Prostate gland (tissue), 2 donors: ENCODE measurements at regions not wholly inside any gene's neighbourhood (a gene's known extent, or its start where the extent isn't known, plus 50 kb on each side); places are given as distances from the start of the nearest gene placed in this dataset.

Experiments
- DNase-seq: peaks from one replicate; pipeline ENCODE4 v3.0.0-alpha.2; 2019; ENCODE audit warnings: low spot score
- H3K27ac ChIP-seq, 2 donors: fragments of 200-600 bp; sonication (generic); 2 replicates each; pipeline ENCODE4 v1.5.1; 2017 to 2019
- H3K27me3 ChIP-seq: fragments of 200-600 bp; sonication (generic); replicated peaks from 2 replicates; pipeline ENCODE4 v1.5.1; 2019; ENCODE audit not compliant: insufficient read depth
- H3K36me3 ChIP-seq, 2 donors: fragments of 200-600 bp; sonication (generic); 1 replicate in 1 of 2; 2 replicates in 1 of 2; pipeline versions ENCODE4 v1.5.1 to v1.8.1; 2017 to 2019
- H3K4me1 ChIP-seq: fragments of 200-600 bp; sonication (generic); replicated peaks from 2 replicates; pipeline ENCODE4 v1.5.1; 2019
- H3K4me3 ChIP-seq, 2 donors: fragments of 200-600 bp; sonication (generic); 2 replicates each; pipeline ENCODE4 v1.5.1; 2017 to 2019
- H3K9me3 ChIP-seq: fragments of 200-600 bp; sonication (generic); 2 replicates; pipeline ENCODE4 v1.5.1; 2017
- POLR2A ChIP-seq: fragments of 450-650 bp; IDR thresholded peaks from one replicate; pipeline ENCODE4 v1.6.1; 2016; ENCODE audit warnings: antibody characterized with exemption, mild to moderate bottlenecking
- POLR2AphosphoS5 ChIP-seq: sonication (generic); formaldehyde crosslinking; IDR thresholded peaks from one replicate; pipeline ENCODE4 v1.6.1; 2017; ENCODE audit warnings: antibody characterized with exemption
- WGBS: methylation state at CpG from one replicate; pipeline ENCODE4 v1.1.5; 2018; 5-methylcytosine and 5-hydroxymethylcytosine counted together
- intact Hi-C: fragments of 100-400 bp; cut with DNase I; formaldehyde crosslinking; loops from one replicate; pipeline ENCODE4 v1.14.2; 2022
- TF ChIP-seq, protein P1 (sequence below), 4 experiments: fragments of 200-600 bp in 2 of 4; fragments of 450-650 bp in 2 of 4; sonication (generic) in 2 of 4; IDR thresholded peaks; 1 replicate in 3 of 4; 2 replicates in 1 of 4; pipeline ENCODE4 v1.5.1; 2016 to 2019; ENCODE audit warnings: antibody characterized with exemption in 4 of 4, mild to moderate bottlenecking in 2 of 4, moderate library complexity in 2 of 4

DNA sequence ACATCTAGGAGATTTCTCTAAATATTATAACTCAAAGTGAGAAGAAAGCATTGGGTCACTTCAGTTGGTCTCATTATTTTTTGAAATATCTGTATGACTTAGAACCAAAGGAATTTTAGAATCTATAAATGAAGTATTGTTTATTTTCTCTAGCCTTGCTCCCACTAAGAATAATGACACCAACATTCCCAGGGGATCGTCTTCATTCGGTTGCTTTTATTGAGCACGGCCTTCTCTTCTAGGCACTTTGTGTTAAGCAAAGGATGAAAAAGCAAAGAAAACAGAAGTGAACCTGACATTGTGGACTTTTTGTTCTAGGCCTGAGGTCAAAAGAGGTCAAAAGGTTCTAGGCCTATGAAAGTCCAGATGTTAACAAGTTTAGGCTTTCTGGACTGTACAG lies 231.9 kb downstream of the GALR1 start:
- Histone ChIP-seq H3K27me3 (no peaks in the 10 kb centered on the region), H3K4me1 (no peaks in the 10 kb centered on the region), H3K27ac (no peak overlapping the region), H3K9me3 (no peaks in the 10 kb centered on the region), H3K36me3 (no peaks in the 10 kb centered on the region), H3K4me3 (no peak overlapping the region)
- DNase-seq, result no peak
- 74% methylated on average over 3 of the region's 3 CpGs for WGBS
- TF ChIP-seq POLR2A (no peak), POLR2AphosphoS5 (no peak)
- TF ChIP-seq, protein P1, sequence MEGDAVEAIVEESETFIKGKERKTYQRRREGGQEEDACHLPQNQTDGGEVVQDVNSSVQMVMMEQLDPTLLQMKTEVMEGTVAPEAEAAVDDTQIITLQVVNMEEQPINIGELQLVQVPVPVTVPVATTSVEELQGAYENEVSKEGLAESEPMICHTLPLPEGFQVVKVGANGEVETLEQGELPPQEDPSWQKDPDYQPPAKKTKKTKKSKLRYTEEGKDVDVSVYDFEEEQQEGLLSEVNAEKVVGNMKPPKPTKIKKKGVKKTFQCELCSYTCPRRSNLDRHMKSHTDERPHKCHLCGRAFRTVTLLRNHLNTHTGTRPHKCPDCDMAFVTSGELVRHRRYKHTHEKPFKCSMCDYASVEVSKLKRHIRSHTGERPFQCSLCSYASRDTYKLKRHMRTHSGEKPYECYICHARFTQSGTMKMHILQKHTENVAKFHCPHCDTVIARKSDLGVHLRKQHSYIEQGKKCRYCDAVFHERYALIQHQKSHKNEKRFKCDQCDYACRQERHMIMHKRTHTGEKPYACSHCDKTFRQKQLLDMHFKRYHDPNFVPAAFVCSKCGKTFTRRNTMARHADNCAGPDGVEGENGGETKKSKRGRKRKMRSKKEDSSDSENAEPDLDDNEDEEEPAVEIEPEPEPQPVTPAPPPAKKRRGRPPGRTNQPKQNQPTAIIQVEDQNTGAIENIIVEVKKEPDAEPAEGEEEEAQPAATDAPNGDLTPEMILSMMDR (IDR thresholded peaks at IDR 0.05), result no peak
- intact Hi-C loops, result no loop called here

DNA sequence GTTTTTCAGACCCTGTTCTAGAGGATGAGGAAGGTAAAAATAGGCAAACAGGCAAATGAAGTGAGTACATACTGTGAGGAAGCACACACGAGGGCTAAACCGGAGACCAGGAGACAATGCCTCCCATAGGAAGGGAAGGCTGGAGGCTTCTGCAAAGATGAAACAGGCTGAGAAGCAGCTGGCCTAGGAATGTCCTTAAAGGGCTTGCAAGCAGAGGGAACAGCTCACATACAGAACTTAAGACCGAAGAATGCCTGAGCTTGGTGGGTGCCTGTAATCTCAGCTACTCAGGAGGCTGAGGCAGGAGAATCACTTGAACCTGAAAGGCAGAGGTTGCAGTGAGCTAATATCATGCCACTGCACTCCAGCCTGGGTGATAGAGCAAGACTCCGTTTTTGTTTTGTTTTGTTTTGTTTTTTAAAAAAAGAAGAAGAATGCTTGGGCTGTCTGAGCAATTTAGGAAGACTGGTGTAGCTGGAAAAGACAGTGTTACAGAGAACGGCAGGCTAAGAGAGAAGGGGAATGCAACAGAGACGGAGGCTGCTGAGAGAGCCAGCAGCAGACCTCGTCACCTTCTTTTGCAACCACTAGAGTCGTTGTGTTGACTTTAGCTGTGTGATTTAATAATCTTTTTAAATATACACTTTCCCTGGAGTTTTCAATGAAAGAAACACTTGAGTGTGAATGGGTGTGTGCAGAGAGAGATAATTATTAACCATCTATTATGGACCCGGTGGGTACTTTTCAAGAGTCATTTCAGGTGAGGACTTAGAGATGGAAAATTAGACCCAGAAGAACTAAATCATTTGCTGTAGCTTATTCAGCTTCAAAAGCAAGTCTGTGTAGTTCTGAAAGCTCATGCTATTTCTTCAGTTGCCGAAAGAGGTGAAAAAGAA lies 232.8 kb downstream of the GALR1 start:
- no peak overlapping the region for H3K4me3 ChIP-seq
- intact Hi-C loops, result no loop called here
- 62% methylated on average over 10 of the region's 10 CpGs for WGBS
- H3K4me1 ChIP-seq, result no peaks in the 10 kb centered on the region
- H3K27me3 ChIP-seq, result no peaks in the 10 kb centered on the region
- no peaks in the 10 kb centered on the region for H3K9me3 ChIP-seq
- TF ChIP-seq POLR2A, result no peak
- no peaks in the 10 kb centered on the region for H3K36me3 ChIP-seq
- no peak overlapping the region for H3K27ac ChIP-seq
- DNase-seq, result no peak

DNA sequence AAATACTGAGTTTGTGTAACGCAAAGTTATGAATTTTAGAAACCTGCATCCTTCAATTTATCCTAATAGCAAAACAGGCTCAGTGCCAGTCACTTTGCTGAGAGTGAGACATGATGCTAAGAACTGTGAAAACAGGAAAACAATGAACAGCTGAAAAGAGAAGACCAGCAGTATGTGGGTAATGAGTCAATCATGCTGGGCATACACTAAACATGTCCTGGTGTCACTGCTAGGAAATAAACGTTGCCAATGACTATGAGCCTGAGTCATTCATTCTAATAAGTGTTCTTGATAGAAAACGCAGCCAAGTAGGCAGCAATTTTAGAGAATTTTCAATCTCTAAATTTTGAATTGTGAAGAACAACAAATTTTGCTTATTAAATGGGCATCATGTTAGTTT lies 237.3 kb downstream of the GALR1 start:
- 92% methylated on average over 3 of the region's 3 CpGs for WGBS
- no peaks in the 10 kb centered on the region for H3K4me1 ChIP-seq
- H3K4me3 ChIP-seq, result no peak overlapping the region
- no peak for DNase-seq
- H3K27ac ChIP-seq, result no peak overlapping the region
- no peaks in the 10 kb centered on the region for H3K36me3 ChIP-seq
- intact Hi-C loops, result no loop called here
- TF ChIP-seq POLR2A, result no peak
- TF ChIP-seq, protein P1 (IDR thresholded peaks at IDR 0.05), result no peak
- TF ChIP-seq POLR2AphosphoS5, result no peak
- no peaks in the 10 kb centered on the region for H3K9me3 ChIP-seq
- H3K27me3 ChIP-seq, result no peaks in the 10 kb centered on the region

DNA sequence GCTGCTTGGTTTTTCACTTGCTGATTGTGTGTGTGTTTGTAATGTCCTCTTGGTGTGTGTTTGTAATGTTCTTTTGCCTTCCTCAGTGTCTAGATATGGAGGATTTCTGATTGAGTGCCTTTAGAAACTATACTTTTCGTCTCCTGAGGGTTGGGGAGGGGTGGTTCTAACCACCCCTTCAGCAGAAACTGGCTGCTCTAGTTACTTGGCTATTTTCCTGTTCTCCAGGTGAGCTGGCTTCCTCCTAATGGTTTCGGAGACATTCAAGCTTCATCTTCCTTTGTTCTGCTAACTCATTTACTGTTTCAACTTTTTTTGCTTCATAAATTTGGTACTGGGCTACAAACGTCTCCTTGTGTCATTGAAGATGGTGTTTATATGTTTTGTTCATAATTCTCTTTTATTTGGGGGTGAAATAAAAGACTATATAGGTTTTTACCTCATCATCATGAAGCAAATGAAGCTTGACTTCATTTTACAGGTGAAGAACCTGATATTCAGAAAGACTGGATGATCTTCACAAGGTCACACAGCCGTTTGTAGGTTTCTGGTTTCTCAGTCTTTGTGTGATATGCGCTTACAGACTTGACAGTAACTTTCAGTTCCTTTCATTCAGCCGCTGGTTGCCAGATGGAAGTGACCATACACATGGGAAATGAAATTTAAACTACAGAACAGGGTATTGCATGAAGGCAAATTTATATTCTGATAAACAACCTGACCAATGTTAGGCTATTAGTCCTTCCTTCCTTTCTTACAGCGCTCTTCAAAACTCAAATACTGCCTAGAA lies 238.5 kb downstream of the GALR1 start:
- no peaks in the 10 kb centered on the region for H3K27me3 ChIP-seq
- no peak overlapping the region for H3K27ac ChIP-seq
- TF ChIP-seq, protein P1 (IDR thresholded peaks at IDR 0.05), result no peak
- TF ChIP-seq POLR2A, result no peak
- no peak for TF ChIP-seq POLR2AphosphoS5
- 65% methylated on average over 7 of the region's 7 CpGs for WGBS
- no peaks in the 10 kb centered on the region for H3K4me1 ChIP-seq
- H3K4me3 ChIP-seq, result no peak overlapping the region
- no peaks in the 10 kb centered on the region for H3K36me3 ChIP-seq
- no peaks in the 10 kb centered on the region for H3K9me3 ChIP-seq
- no peak for DNase-seq
- intact Hi-C loops, result no loop called here

DNA sequence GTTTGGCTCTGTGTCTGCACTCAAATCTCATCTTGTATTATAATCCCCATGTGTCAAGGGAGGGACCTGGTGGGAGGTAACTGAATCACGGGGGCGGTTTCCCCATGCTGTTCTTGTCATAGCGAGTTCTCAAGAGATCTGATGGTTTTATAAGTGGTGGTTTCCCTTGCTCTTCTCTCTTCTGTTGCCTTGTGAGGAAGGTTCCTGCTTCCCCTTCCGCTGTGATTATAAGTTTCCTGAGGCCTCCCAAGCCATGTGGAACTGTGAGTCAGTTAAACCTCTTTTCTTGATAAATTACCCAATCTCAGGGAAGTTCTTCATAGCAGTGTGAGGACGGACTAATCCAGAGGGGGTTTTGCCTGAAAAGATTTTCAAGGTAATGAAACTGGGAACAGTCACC lies 245.4 kb downstream of the GALR1 start:
- Histone ChIP-seq H3K4me1 (no peaks in the 10 kb centered on the region), H3K9me3 (no peaks in the 10 kb centered on the region), H3K27ac (no peak overlapping the region), H3K27me3 (peaks cover 2% of the 10 kb centered on the region), H3K36me3 (no peaks in the 10 kb centered on the region), H3K4me3 (no peak overlapping the region)
- no peak for DNase-seq
- WGBS, result 62% methylated on average over 5 of the region's 5 CpGs
- TF ChIP-seq POLR2A, result no peak
- TF ChIP-seq, protein P1 (IDR thresholded peaks at IDR 0.05), result no peak
- TF ChIP-seq POLR2AphosphoS5, result no peak
- intact Hi-C loops, result no loop called here
